Inflammatory macrophage treated with lipopolysaccharide for 1 hour (primary cell): ENCODE measurements at regions not wholly inside any gene's neighbourhood (a gene's known extent, or its start where the extent isn't known, plus 50 kb on each side); places are given as distances from the start of the nearest gene placed in this dataset.
A peak's percentile ranks its signal among the peaks of the same experiment; 100 is the strongest.
"Not testable (repeated sequence)": the region's sequence is repeated elsewhere in the genome, so short reads cannot be mapped to it uniquely, and the experiment has no call there.

Experiments
- DNase-seq, 2 donors: peaks; one replicate each; pipeline ENCODE4 v3.0.0-alpha.2; 2020 to 2022

DNA sequence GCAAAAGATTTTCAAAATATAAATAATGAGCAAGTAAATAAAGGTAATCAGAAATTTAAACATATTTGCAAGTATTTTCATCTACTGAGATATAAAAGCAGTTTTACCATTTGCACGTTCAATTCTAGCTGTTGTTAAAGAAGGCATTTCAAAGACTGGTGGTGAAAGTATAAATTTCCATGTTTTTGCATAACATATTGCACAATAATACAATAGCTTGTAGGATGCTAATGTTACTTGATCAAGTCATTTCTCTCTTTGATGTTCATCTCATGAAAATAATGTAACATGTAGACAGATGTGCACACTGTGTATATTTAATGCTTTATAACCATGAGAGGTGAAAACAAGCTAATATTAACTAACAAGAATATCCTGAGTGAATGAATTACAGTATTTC lies 651.9 kb downstream of the CDH9 start:
- DNase-seq, result no peak

DNA sequence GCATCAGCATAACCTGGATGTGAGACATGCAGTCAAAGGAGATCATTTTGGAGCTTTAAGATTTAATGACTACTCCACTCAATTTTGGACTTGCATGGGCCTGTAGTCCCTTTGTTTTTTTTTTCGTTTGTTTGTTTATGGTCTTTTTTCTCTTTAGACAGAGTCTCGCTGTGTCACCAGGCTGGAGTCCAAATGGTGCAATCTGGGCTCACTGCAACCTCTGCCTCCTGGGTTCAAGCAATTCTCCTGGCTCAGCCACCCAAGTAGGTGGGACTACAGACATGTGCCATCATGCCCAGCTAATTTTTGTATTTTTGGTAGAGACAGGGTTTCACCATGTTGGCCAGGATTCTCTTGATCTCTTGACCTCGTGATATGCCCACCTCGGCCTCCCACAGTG lies 673.8 kb downstream of the CDH9 start:
- not testable (repeated sequence) for DNase-seq

DNA sequence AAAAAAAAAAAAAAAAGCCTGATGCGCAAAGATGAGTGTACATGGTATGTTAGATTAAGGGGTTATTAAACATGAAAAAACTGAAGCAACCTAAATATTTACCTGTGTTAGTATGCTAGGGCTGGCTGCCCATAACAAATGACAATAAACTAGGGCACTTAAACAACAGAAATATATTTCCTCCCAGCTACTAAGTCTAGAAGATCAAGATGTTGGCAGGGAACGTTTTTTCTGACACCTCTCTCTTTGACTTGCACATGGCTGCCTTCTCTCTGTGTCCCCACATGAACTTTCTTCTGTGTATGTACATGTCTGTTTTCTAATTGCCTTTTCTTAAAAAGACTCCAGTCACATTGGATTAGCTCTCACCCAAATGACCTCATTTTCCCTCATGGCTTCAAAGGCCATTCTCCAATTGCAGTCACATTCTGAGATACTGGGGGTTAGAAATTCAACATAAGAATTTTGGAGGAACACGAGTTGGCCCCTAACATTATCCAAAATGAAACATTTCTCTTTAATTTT lies 694.5 kb downstream of the CDH9 start:
- DNase-seq, result no peak

DNA sequence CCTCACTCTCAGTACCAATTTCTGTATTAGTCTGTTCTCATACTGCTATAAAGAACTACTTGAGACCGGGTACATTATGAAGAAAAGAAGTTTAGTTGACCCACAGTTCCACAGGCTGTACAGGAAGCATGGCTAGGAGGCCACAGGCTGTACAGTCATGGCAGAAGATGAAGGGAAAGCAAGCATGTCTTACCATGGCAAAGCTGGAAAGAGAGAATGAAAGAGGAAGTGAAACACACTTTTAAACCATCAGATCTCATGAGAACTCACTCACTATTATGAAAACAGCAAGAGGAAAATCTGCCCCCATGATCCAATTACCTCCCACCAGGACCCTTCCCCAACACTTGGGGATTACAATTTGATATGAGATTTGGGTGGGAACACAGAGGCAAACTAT lies 698.8 kb downstream of the CDH9 start:
- DNase-seq, result no peak

DNA sequence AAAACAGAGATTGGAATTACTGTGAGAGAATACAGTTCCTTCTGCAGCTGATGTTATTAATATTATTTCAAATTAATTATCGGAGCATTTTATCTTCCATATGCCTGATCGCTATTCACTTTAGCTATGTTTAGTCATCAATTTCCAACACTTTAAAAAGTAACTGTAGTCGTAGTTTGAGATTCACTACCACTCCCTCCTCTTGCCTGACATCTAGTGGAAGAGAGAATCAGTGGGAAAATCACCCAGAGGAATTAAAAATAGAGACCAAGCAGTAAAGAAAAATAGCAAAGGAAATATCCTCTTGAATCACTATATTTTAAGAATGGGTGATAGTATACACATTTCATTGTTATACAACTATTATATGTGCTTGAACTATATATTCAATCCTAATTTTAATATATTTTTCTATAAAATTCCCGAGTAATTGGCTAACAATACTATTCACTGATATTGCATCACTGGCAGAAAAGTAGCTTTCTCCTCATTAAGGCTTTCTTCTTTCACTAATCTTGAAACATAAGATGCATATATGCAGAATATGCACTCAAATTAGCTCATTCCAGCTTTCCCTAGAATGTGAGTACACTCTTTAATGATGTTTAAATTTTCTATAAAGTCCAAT lies 708.7 kb downstream of the CDH9 start:
- no peak for DNase-seq

DNA sequence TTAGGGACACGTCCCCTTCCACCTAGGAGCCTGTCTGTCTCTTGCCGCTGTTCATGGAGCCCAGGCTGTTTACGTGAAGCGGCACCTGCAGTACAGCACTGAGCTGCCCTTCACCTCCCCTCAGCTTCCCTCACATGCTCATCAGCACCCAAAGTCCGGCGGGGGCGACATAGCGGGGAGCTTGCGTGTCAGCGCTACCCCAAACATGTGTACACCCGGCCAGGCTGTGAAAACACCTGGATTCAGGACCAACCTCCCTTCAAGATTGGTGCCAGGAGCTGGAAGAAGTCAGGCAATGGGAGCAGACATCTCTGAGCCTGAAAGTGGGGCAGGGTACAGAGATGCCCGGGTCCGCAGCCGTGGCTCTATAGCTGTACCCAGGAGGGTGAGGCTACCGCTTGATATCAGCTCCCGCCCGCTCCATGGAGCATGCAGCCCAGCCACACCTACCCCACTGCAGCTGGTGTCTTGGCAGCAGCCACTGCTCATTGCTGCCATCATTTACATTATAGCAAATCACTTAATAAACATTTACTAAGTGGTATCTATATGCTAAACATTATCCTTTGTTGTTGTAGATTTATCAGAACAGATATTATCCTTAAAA lies 712.1 kb downstream of the CDH9 start:
- DNase-seq, result no peak

DNA sequence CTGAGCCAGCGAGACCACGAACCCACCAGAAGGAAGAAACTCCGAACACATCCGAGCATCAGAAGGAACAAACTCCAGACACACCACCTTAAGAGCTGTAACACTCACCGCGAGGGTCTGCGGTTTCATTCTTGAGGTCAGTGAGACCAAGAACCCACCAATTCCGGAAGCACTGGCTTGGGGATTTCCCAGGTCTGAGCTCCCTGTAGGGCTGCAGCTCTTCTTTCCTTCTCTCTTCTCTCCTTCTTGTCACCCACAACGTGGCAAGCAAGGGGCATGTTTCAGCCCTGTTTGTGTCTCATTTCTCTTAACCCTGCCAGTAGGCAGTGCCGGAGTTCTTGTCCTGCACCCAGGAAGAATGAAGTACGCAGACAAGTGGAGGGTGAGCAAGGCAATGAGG lies 713.0 kb downstream of the CDH9 start:
- DNase-seq, result not testable (repeated sequence)

DNA sequence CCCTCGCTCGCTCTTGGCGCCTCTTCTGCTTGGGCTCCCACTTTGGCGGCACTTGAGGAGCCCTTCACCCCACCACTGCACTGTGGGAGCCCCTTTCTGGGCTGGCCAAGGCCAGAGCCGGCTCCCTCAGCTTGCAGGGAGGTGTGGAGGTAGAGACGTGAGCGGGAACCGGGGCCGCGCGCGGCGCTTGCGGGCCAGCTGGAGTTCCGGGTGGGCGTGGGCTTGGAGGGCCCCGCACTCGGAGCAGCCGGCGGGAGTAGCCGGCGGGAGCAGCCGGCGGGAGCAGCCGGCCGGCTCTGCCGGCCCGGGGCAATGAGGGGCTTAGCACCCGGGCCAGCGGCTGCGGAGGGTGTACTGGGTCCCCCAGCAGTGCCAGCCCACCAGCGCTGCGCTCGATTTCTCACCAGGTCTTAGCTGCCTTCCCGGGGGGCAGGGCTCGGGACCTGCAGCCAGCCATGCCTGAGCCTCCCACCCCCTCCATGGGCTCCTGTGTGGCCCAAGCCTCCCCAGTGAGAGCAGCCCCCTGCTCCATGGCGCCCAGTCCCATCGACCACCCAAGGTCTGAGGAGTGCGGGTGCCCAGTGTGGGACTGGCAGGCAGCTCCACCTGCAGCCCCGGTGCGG lies 714.0 kb downstream of the CDH9 start:
- not testable (repeated sequence) for DNase-seq

DNA sequence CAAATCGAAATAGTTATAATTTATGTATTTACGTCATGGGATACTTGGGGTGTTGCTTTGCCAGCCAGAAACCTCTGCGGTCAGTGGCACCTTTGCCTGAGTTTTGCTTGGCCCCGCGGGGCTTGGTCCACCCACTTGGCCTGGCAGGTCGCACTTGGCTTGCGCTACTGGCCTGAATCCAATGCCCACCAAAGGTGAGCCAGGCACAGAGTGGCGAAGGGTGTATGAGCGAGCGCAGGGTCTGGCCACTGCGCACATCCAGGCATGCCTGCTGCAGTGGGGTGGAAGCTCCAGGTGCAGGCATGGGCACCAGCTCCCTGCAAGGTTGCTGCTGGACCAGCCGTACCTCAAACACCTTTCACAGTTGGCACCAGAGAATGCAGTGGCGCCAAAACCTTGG lies 714.6 kb downstream of the CDH9 start:
- no peak for DNase-seq

DNA sequence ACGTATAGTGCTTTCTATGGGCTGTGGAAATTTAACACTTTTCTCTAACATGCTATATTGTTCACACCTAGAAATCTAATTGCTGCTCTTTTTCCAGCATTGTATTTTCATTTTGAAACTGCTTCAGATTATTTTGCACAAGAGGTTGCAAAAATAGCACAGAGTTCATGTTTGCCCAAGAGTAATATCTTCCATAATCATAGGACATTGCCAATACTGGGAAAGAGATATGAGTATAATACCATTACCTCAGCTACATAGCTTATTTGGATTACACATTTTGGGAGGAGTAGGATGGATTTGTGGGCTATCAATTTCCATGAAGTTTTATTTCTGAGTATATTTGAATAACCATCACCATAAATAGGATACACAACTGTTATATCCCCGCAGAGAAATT lies 717.1 kb downstream of the CDH9 start:
- DNase-seq, result no peak

DNA sequence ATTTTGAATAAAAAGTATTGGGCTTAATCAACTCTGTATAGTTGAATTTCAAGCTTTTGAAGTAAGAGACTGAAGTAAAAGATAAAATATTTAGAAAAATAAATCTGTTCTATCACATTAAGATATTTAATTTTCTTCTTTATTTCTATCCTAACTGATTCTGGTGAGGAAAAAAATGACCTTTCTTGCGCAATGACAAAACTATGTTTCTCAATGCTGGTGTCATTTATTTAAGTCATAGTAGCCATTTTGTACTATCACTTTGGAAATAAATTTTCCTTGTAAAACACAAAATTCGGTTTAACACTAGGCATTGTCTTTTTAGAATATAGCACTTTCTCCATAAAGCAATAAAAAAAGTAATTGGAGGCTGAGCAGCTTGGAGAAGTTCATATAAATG lies 728.0 kb downstream of the CDH9 start:
- DNase-seq, result peak in 1 of 2 donors; percentile 10

DNA sequence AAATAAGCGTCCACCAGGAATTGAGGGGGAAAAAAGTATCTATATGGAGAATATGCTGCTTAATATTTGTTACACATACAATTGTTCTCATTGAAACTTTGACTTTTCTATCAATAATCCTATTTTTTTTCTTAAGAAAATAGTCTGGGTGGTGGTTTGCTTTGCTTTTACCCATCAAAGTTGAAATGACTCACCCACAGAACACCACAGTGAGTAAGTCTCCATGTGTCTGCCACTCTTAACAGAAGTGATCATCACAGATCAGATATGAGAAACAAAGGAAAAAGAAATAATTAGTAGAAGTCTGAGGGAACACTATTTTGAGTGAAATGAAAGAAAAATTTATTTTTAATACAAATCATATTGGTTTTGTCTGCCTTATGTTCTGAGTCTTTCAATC lies 742.8 kb downstream of the CDH9 start:
- no peak for DNase-seq

DNA sequence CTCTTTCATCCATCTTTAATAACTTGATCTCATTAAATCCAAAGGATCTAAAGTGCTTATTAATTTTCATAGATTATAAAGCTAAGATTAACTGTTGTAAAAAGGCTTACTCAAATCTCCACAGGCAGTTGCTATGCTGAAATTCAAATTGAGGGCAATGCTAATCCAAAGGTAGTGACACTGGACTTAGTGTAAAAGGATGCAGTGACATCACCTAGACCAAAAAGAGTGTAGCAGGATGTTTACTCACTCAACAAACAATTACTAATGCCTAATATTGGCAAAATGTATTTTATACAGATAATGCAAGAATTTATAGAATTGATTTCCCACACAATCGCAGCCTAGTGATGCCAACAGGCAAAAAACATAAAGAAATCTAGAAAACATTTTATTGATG lies 756.2 kb downstream of the CDH9 start:
- no peak for DNase-seq

DNA sequence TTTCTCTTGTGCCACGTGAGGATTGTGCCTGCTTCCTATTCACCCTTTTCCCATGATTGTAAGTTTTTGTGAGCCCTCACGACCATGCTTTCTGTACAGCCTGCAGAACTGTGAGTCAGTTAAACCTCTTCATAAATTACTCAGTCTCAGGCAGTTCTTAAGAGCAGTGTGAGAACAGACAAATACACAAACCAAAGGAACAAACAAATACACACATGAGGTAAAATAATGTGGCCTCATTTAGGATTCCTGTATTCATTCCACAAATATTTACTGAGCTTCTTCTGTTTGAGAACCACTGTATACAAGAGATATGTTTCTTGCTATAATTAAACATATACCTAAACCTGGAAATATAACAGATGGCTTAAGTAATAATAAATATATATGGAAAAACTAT lies 760.3 kb downstream of the CDH9 start:
- no peak for DNase-seq

DNA sequence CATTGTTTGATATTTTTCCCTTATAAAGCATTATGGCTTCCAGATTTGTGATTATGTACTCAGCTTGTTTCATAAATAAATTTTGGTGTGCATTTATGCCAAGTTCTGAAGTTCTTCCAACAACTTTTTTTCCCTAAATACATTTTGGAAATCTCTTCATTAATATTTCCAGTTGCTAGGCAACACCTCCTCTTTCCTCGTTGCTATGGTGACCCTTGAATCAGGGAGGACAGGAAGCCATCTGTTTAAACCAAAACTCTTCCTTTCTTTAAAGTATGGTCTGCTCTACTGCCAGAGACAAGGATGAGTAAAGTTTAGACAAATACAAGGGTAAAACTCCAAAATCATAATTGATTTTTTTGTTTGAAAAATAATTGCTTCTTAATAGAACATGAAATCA lies 779.3 kb downstream of the CDH9 start:
- DNase-seq, result no peak

DNA sequence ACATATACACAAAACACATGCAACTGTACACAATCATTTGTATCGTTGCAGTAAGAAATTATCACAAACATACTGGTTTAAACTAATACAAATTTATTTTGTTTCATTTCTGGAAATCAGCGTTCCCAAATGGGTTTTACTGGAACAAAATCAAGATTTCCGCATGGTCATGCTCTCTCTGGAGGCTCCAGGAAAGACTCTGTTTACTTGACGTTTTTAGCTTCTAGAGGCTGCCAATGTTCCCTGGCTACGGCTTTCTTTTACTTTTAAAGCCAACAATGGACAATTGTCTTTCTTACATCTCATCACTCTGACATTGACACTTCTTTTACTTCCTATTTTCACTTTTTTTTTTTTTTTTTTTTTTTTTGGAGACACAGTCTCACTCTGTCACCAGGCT lies 793.1 kb downstream of the CDH9 start:
- no peak for DNase-seq

DNA sequence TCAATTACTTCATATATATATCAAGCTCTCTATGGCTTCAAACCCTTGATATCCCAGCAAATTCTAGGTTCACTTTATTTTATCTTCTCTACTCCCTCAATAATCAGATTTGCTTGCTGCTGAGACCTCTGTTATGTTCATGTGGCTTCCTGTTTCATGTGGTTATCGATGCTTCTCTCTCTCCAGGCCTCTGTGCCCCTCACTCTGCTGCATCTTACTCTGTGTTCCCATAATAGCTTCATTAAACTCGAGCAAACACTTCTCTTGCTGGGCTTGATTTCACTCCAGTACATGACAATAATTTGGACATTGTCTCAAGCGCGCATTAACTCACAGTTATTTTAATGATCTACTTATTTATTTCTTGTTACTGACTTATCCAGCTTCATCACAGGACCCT lies 798.8 kb downstream of the CDH9 start:
- no peak for DNase-seq

DNA sequence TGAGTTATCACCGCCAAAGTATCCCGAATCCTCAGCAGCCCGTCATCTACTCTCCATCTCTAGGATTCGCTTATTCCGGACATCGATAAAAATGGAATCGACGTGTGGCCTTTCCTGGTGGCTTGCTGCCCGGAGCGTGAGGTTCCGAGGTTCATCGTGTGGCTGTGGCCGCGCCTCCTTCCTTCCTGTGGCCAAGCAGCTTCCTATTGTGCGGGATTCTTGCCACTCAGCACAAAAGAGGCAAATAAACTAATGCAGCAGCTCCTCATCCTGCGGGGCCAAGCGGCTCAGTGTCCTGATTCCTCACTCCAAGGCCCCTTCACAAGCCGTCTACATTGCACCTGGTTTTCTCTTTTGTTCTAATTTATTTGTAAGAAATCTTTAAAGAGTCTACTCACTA lies 800.9 kb downstream of the CDH9 start:
- DNase-seq, result no peak

DNA sequence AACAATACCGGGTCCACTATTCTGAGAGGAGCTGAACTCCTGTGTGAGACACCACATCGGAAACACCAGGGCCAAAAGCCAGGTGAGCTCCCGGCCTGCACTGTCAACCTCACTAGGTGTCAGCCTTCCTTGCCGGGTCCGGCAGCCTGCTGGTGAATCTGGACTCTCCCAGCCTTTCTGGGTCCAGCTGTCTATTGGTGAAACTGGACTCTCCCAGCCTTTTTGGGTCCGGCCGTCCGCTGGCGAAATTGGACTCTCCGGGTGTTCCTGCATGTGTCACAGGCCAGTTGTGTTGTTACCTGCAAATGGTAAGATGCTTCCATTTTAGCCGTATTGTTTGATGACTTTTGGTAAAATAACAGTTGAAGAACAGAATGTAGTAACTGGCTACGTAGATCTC lies 801.5 kb downstream of the CDH9 start:
- DNase-seq, result no peak

DNA sequence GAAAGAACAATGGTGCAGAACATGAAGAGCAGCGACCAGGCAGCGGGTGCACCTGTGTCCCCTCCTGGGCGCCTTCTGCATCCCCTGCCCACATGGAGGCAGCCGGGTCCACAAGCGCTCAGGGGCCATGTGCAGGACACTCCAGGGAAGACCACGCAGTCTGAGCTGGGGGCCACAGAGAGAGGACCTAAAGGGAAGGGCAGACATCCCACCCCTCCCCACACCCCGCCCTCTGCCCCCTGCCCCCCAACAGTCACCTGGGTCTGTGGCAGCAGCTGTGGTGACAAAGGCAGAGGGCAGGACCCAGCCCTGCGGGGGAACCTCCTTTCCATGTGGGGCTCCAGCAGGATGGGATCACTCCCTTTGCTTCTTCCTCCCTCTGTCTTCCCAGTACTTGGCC lies 805.7 kb downstream of the CDH9 start:
- no peak for DNase-seq

DNA sequence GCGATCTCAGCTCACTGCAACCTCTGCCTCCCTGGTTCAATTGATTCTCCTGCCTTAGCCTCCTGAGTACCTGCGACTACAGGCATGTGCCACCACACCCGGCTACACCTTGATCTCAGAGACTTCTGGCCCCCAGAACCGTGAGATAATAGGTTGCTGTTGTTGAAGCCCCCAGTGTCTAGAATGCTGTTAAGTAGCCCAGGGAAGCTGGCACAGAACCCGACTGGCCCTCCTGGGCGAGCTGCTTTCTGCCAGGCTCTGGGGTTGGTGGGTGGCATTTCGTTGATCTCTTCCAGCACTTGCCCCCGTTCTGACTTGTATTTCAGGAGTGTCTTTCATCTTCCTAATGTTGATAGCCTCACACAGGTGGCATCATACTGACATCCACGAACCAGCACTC lies 807.1 kb downstream of the CDH9 start:
- no peak for DNase-seq

DNA sequence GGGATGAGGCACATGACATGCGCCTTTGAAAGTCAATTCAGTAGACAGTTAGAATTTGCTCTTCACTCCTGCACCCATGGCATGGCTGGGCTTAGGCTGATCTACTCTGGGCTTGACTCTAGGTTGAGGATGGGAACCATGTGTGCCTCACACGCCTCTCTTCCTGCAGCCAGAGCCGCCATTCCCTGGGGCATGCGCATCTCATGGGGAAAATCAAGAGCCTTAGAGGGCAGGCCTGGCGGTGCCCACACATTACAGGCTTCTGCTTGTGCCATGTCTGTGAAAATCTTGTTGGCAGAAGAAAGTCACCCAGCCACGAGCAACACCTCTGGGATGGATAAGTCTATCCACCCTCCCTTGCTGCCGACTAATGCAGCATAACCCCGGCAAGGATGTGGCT lies 808.5 kb downstream of the CDH9 start:
- no peak for DNase-seq

DNA sequence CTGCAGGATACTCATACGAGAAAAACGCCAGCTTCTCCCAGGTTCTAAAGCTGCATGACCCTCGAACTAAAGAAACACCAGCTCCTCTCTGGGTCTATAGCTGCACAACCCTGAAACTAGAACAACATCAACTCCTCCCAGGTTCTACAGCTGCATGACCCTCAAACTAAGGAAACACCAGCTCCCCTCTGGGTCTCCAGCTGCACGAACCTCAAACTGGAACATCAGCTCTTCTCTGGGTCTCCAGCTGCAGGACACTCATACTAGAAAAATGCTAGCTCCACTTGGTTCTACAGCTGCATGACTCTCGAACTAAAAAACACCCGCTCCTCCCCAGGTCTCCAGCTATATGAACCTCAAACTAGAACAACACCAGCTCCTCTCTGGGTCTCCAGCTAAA lies 811.1 kb downstream of the CDH9 start:
- DNase-seq, result no peak

DNA sequence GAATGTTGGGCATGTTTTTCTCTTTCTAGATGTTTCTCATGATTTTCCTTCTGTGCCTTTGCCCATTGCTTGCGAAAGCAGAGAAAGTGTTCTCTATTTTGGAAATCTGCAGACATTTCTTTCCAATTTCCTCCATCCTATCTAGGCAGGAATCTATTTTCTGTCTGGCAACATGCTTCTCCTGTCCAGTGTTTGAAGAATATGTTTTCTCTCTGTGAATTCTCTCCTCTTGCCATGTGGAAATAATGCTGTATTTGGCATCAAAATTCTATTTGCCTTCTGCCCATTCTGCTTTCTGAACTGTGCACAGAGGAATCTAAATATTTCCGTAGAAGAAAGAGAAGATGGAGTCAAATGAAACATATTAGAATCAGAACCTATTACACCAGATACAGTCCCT lies 833.3 kb downstream of the CDH9 start:
- no peak for DNase-seq

DNA sequence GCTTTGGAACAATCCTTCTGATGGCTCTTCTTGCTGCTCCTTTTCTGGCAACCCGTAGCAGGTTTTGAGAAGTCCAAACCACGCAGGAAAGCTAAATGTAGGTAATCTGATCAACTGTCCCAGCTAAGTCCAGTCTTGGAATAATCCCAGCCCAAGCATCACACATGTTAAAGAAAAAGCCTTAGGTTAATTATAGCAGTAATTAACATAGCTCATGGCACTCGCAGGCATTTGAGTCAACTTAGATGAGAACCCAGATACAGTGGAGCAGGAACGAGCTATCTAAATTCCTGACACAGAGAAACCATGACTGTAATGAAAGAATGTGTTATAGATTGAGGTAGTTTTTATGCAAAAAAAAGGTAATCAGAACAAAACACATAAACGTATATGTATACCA lies 844.8 kb downstream of the CDH9 start:
- no peak for DNase-seq
